Body of pancreas (tissue), 4 donors: ENCODE measurements at regions not wholly inside any gene's neighbourhood (a gene's known extent, or its start where the extent isn't known, plus 50 kb on each side); places are given as distances from the start of the nearest gene placed in this dataset.

Source experiments
- CTCF ChIP-seq, 7 experiments: fragments of 450-650 bp in 4 of 7; fragments of 200-600 bp in 3 of 7; sonication (generic) in 3 of 7; IDR thresholded peaks; one replicate each; pipeline ENCODE4 v1.5.1; 2016 to 2019; ENCODE audit warnings: antibody characterized with exemption in 7 of 7
- POLR2A ChIP-seq, 3 donors: fragments of 450-650 bp; IDR thresholded peaks; one replicate each; pipeline ENCODE4 v1.6.1; 2016; ENCODE audit warnings: antibody characterized with exemption in 3 of 3, mild to moderate bottlenecking in 2 of 3

- TF ChIP-seq CTCF (IDR thresholded peaks at IDR 0.05) (no peak), POLR2A (IDR thresholded peaks at IDR 0.05) (no peak)
Observed at GRCh38 chr4:123596805-123597204, 200.2 kb downstream of the SPRY1 start.
